Activated naive CD4-positive, alpha-beta T cell treated with anti-CD3 and anti-CD28 coated beads, Interleukin-2, amount 10 ng/mL, durations not matched to agents 7 days and 5 days (primary cell): ENCODE measurements at regions not wholly inside any gene's neighbourhood (a gene's known extent, or its start where the extent isn't known, plus 50 kb on each side); places are given as distances from the start of the nearest gene placed in this dataset.

Experiments
- CTCF ChIA-PET: fragments of 350-600 bp; sonication (Branson Sonifier 250); formaldehyde crosslinking; loops from one replicate; lab custom pipeline; 2021; ENCODE audit warnings: antibody characterized with exemption; lab: Charles Lee
- DNase-seq: peaks from one replicate; pipeline ENCODE4 v3.0.0-alpha.2; 2020
- H3K27ac Mint-ChIP-seq: one replicate; pipeline ENCODE4 v1.8.0; 2021; ENCODE audit warnings: mild to moderate bottlenecking, moderate library complexity, mixed read lengths
- H3K27me3 Mint-ChIP-seq: one replicate; pipeline ENCODE4 v1.8.0; 2021; ENCODE audit warnings: mild to moderate bottlenecking, mixed read lengths
- H3K36me3 Mint-ChIP-seq: one replicate; pipeline ENCODE4 v1.8.0; 2021; ENCODE audit warnings: mixed read lengths
- H3K4me1 Mint-ChIP-seq: one replicate; pipeline ENCODE4 v1.8.0; 2021; ENCODE audit warnings: mixed read lengths
- H3K4me3 Mint-ChIP-seq: one replicate; pipeline ENCODE4 v1.8.0; 2021; ENCODE audit warnings: mild to moderate bottlenecking, moderate library complexity, mixed read lengths
- H3K9me3 Mint-ChIP-seq: one replicate; pipeline ENCODE4 v1.8.0; 2021; ENCODE audit warnings: mixed read lengths

GRCh38 chr20:24153101-24154040, 164.8 kb upstream of the GGTLC1 start:
- no peak overlapping the region for H3K27ac Mint-ChIP-seq

GRCh38 chr20:24151621-24152294, 163.2 kb upstream of the GGTLC1 start:
- Mint-ChIP-seq H3K4me3 (no peak overlapping the region), H3K36me3 (no peaks in the 10 kb centered on the region), H3K27ac (no peak overlapping the region), H3K27me3 (peaks cover 22% of the 10 kb centered on the region), H3K4me1 (peaks cover 4% of the 10 kb centered on the region), H3K9me3 (peaks cover 2% of the 10 kb centered on the region)
- CTCF ChIA-PET = interaction anchor here (1.0 to 1.9 kb wide), 2 partner anchors 9 to 11 kb away, joined by 3 to 7 read pairs; no protein-coding TSS in a partner anchor
- no peak for DNase-seq

More at GRCh38 chr20:24153101-24154040, 164.8 kb upstream of the GGTLC1 start:
- peaks cover 2% of the 10 kb centered on the region for H3K9me3 Mint-ChIP-seq
- H3K36me3 Mint-ChIP-seq = no peaks in the 10 kb centered on the region
- no peak for DNase-seq
- CTCF ChIA-PET = no interaction called here
- H3K27me3 Mint-ChIP-seq = peaks cover 15% of the 10 kb centered on the region
- H3K4me3 Mint-ChIP-seq = no peak overlapping the region
- H3K4me1 Mint-ChIP-seq = peaks cover 2% of the 10 kb centered on the region

GRCh38 chr20:24150406-24150805, 161.8 kb upstream of the GGTLC1 start:
- CTCF ChIA-PET = interaction anchor here (1.0 to 1.9 kb wide), 2 partner anchors 12 to 15 kb away, joined by 3 to 7 read pairs; no protein-coding TSS in a partner anchor
- peaks cover 4% of the 10 kb centered on the region for H3K4me1 Mint-ChIP-seq
- no peak overlapping the region for H3K27ac Mint-ChIP-seq
- H3K27me3 Mint-ChIP-seq = peaks cover 28% of the 10 kb centered on the region
- DNase-seq = no peak
- peaks cover 2% of the 10 kb centered on the region for H3K9me3 Mint-ChIP-seq
- H3K36me3 Mint-ChIP-seq = no peaks in the 10 kb centered on the region
- H3K4me3 Mint-ChIP-seq = no peak overlapping the region

GRCh38 chr20:24149881-24150307, 161.3 kb upstream of the GGTLC1 start:
- peaks cover 4% of the 10 kb centered on the region for H3K4me1 Mint-ChIP-seq
- no peaks in the 10 kb centered on the region for H3K36me3 Mint-ChIP-seq
- no peak overlapping the region for H3K27ac Mint-ChIP-seq
- H3K27me3 Mint-ChIP-seq = peaks cover 27% of the 10 kb centered on the region
- CTCF ChIA-PET = interaction anchor here (1.0 to 1.9 kb wide), 2 partner anchors 13 to 16 kb away, joined by 3 to 7 read pairs; no protein-coding TSS in a partner anchor
- no peak for DNase-seq
- H3K4me3 Mint-ChIP-seq = no peak overlapping the region
- H3K9me3 Mint-ChIP-seq = peaks cover 2% of the 10 kb centered on the region

- Mint-ChIP-seq H3K36me3 (no peaks in the 10 kb centered on the region), H3K9me3 (peaks cover 2% of the 10 kb centered on the region), H3K4me1 (peaks cover 4% of the 10 kb centered on the region), H3K27me3 (peaks cover 20% of the 10 kb centered on the region), H3K4me3 (no peak overlapping the region), H3K27ac (no peak overlapping the region)
- no peak for DNase-seq
- CTCF ChIA-PET = no interaction called here
Observed at GRCh38 chr20:24149175-24149574, 160.6 kb upstream of the GGTLC1 start.

- Mint-ChIP-seq H3K27me3 (peaks cover 25% of the 10 kb centered on the region), H3K36me3 (no peaks in the 10 kb centered on the region), H3K27ac (no peak overlapping the region), H3K4me1 (peaks cover 4% of the 10 kb centered on the region), H3K9me3 (peaks cover 2% of the 10 kb centered on the region), H3K4me3 (no peak overlapping the region)
- DNase-seq = no peak
- CTCF ChIA-PET = no interaction called here
Observed at GRCh38 chr20:24148372-24148771, 159.8 kb upstream of the GGTLC1 start.

GRCh38 chr20:24147961-24148360, 159.4 kb upstream of the GGTLC1 start:
- peaks cover 2% of the 10 kb centered on the region for H3K9me3 Mint-ChIP-seq
- H3K4me1 Mint-ChIP-seq = peaks cover 4% of the 10 kb centered on the region
- no peaks in the 10 kb centered on the region for H3K36me3 Mint-ChIP-seq
- H3K4me3 Mint-ChIP-seq = no peak overlapping the region
- no peak overlapping the region for H3K27ac Mint-ChIP-seq
- CTCF ChIA-PET = no interaction called here
- no peak for DNase-seq
- peaks cover 25% of the 10 kb centered on the region for H3K27me3 Mint-ChIP-seq

GRCh38 chr20:24147479-24147878, 158.9 kb upstream of the GGTLC1 start:
- H3K4me3 Mint-ChIP-seq = no peak overlapping the region
- CTCF ChIA-PET = no interaction called here
- peaks cover 25% of the 10 kb centered on the region for H3K27me3 Mint-ChIP-seq
- DNase-seq = no peak
- H3K36me3 Mint-ChIP-seq = no peaks in the 10 kb centered on the region
- H3K4me1 Mint-ChIP-seq = peaks cover 4% of the 10 kb centered on the region
- H3K9me3 Mint-ChIP-seq = peaks cover 2% of the 10 kb centered on the region
- no peak overlapping the region for H3K27ac Mint-ChIP-seq

- peaks cover 4% of the 10 kb centered on the region for H3K4me1 Mint-ChIP-seq
- peaks cover 25% of the 10 kb centered on the region for H3K27me3 Mint-ChIP-seq
- H3K4me3 Mint-ChIP-seq = no peak overlapping the region
- H3K27ac Mint-ChIP-seq = no peak overlapping the region
- H3K36me3 Mint-ChIP-seq = no peaks in the 10 kb centered on the region
- no peak for DNase-seq
- peaks cover 6% of the 10 kb centered on the region for H3K9me3 Mint-ChIP-seq
- CTCF ChIA-PET = no interaction called here
Observed at GRCh38 chr20:24146231-24146634, 157.7 kb upstream of the GGTLC1 start.

- Mint-ChIP-seq H3K27me3 (peaks cover 21% of the 10 kb centered on the region), H3K36me3 (no peaks in the 10 kb centered on the region), H3K4me3 (no peak overlapping the region), H3K4me1 (peaks cover 4% of the 10 kb centered on the region), H3K27ac (no peak overlapping the region), H3K9me3 (peaks cover 7% of the 10 kb centered on the region)
- no peak for DNase-seq
- CTCF ChIA-PET = interaction anchor here (1.1 kb wide), 1 partner anchor 361 kb away, joined by 3 read pairs; no protein-coding TSS in a partner anchor
Observed at GRCh38 chr20:24144371-24144770, 155.8 kb upstream of the GGTLC1 start.

GRCh38 chr20:24141111-24141510, 152.5 kb upstream of the GGTLC1 start:
- peaks cover 4% of the 10 kb centered on the region for H3K9me3 Mint-ChIP-seq
- H3K27me3 Mint-ChIP-seq = peaks cover 8% of the 10 kb centered on the region
- CTCF ChIA-PET = no interaction called here
- DNase-seq = no peak
- H3K36me3 Mint-ChIP-seq = no peaks in the 10 kb centered on the region
- H3K4me1 Mint-ChIP-seq = no peaks in the 10 kb centered on the region
- H3K27ac Mint-ChIP-seq = no peak overlapping the region
- no peak overlapping the region for H3K4me3 Mint-ChIP-seq

GRCh38 chr20:24139846-24140245, 151.3 kb upstream of the GGTLC1 start:
- DNase-seq = no peak
- H3K4me1 Mint-ChIP-seq = no peaks in the 10 kb centered on the region
- no peak overlapping the region for H3K27ac Mint-ChIP-seq
- H3K4me3 Mint-ChIP-seq = no peak overlapping the region
- peaks cover 5% of the 10 kb centered on the region for H3K27me3 Mint-ChIP-seq
- H3K36me3 Mint-ChIP-seq = no peaks in the 10 kb centered on the region
- CTCF ChIA-PET = no interaction called here
- peaks cover 4% of the 10 kb centered on the region for H3K9me3 Mint-ChIP-seq

GRCh38 chr20:24138951-24139350, 150.4 kb upstream of the GGTLC1 start:
- no peaks in the 10 kb centered on the region for H3K4me1 Mint-ChIP-seq
- H3K27ac Mint-ChIP-seq = no peak overlapping the region
- peaks cover 4% of the 10 kb centered on the region for H3K9me3 Mint-ChIP-seq
- DNase-seq = no peak
- peaks cover 3% of the 10 kb centered on the region for H3K27me3 Mint-ChIP-seq
- CTCF ChIA-PET = no interaction called here
- H3K4me3 Mint-ChIP-seq = no peak overlapping the region
- H3K36me3 Mint-ChIP-seq = no peaks in the 10 kb centered on the region

- Mint-ChIP-seq H3K4me1 (no peaks in the 10 kb centered on the region), H3K4me3 (no peak overlapping the region)
- CTCF ChIA-PET = no interaction called here
Observed at GRCh38 chr20:24138196-24138857, 149.7 kb upstream of the GGTLC1 start.

More at GRCh38 chr20:24138196-24138857, 149.7 kb upstream of the GGTLC1 start:
- Mint-ChIP-seq H3K27me3 (no peaks in the 10 kb centered on the region), H3K9me3 (peaks cover 4% of the 10 kb centered on the region), H3K36me3 (no peaks in the 10 kb centered on the region), H3K27ac (no peak overlapping the region)
- DNase-seq = no peak
